Skeletal muscle tissue (tissue), 3 donors: ENCODE measurements at regions not wholly inside any gene's neighbourhood (a gene's known extent, or its start where the extent isn't known, plus 50 kb on each side); places are given as distances from the start of the nearest gene placed in this dataset.

Experiments
- H3K27ac ChIP-seq: one replicate; pipeline ENCODE4 v1.7.0; 2013; ENCODE audit warnings: mild to moderate bottlenecking, low read depth, low read length, inconsistent platforms
- H3K27me3 ChIP-seq, 3 donors: one replicate each; pipeline ENCODE4 v1.7.0; 2013; ENCODE audit warnings: low read length in 3 of 3; ENCODE audit not compliant: control insufficient read depth in 3 of 3, insufficient read depth in 3 of 3
- H3K36me3 ChIP-seq, 3 donors: one replicate each; pipeline ENCODE4 v1.7.0; 2013; ENCODE audit warnings: low read length in 3 of 3; ENCODE audit not compliant: control insufficient read depth in 3 of 3, insufficient read depth in 3 of 3
- H3K4me1 ChIP-seq, 3 donors: one replicate each; pipeline ENCODE4 v1.7.0; 2013; ENCODE audit warnings: low read length in 3 of 3, mild to moderate bottlenecking in 3 of 3; ENCODE audit not compliant: control insufficient read depth in 3 of 3, insufficient read depth in 3 of 3
- H3K4me3 ChIP-seq, 3 donors: one replicate each; pipeline ENCODE4 v1.7.0; 2013; ENCODE audit warnings: low read length in 3 of 3
- H3K9ac ChIP-seq, 3 donors: one replicate each; pipeline ENCODE4 v1.7.0; 2013; ENCODE audit warnings: low read length in 3 of 3, mild to moderate bottlenecking in 3 of 3, moderate library complexity in 2 of 3, low read depth in 1 of 3
- H3K9me3 ChIP-seq, 3 donors: one replicate each; pipeline ENCODE4 v1.7.0; 2013; ENCODE audit warnings: low read length in 3 of 3; ENCODE audit not compliant: control insufficient read depth in 3 of 3
- donor health status: Osteomylitis.

DNA sequence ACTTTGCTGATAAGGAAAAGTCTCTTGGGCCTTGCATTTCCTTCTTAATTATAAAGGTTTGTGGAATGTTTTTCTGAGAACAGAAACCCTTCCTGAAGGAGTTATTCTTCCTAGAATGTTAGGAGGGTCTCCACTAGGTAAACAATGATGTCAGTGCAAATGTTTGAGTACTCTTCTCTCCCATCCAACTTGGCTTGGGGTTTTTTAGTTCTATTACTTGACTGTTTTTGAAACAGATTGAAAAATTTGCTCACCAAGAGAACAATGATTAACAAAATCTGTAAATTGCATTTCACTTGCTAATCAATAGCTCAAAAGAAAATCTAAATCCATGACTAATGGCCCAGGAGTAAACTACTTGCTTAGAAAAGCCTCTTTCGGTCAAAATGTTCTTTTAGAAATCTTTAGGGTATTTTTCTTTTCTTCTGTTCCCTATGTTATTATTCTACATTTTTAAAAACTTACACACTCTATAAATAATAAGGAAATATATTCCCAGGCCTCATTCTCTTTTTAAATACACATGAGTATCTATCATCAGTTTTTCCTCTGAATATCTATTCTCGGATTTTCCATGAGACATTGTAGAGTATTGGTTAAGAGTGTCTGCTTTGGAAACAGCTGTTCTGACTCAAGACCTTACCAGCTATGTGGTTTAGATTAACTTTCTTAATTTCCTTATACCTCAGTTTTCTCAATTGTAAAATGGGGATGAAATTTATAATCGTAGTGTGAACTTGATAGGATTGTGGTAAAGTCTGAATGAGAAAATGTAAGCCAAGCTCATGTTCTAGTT lies 234.2 kb upstream of the CITED2 start:
- H3K9me3 ChIP-seq, result no peaks in the 10 kb centered on the region
- H3K4me3 ChIP-seq, result no peak overlapping the region
- H3K27ac ChIP-seq, result no peak overlapping the region
- no peaks in the 10 kb centered on the region for H3K36me3 ChIP-seq
- no peaks in the 10 kb centered on the region for H3K27me3 ChIP-seq
- H3K4me1 ChIP-seq, result no peaks in the 10 kb centered on the region
- H3K9ac ChIP-seq, result no peak overlapping the region

DNA sequence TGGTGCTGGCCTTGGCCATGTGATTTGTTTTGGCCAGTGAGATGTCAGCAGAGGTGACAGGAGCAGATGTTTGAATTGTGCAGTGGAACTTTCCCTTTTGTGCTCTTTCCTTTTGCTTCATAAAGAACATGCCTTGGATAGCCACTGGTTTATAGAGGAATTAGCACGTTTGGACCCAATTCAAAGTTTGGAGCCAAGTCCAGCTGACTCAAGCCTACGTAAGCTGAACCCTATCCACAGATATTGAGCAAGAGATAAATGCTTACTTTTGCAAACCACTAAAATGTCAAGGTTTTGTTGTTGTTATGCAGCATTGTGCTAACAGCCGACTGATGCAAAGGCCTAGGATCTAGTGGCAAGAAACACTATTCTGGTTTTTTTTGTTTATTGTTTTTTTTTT lies 230.9 kb upstream of the CITED2 start:
- Histone ChIP-seq H3K27me3 (no peaks in the 10 kb centered on the region), H3K9ac (no peak overlapping the region), H3K9me3 (no peaks in the 10 kb centered on the region), H3K36me3 (no peaks in the 10 kb centered on the region), H3K4me3 (no peak overlapping the region), H3K27ac (no peak overlapping the region), H3K4me1 (no peaks in the 10 kb centered on the region)

DNA sequence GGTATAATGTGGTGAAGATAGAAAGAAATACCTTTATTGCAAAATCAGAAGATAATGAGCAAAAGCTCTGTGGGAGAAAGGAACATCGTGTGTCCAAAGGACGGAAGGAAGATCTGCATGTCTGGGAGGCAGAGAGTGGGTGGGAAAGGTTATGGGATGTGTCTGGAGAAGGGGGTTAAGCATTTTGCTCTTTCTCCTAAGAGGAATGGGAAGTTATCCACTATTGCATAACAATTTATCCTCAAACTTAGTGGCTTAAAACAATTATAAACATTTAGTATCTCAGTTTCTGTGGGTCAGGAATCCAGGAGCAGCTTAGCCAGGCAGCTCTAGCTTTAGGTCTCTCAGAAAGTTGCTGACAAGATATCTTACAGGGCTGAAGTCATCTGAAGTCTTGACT lies 229.1 kb upstream of the CITED2 start:
- no peak overlapping the region for H3K9ac ChIP-seq
- no peak overlapping the region for H3K27ac ChIP-seq
- no peaks in the 10 kb centered on the region for H3K4me1 ChIP-seq
- no peaks in the 10 kb centered on the region for H3K9me3 ChIP-seq
- no peak overlapping the region for H3K4me3 ChIP-seq
- no peaks in the 10 kb centered on the region for H3K27me3 ChIP-seq
- H3K36me3 ChIP-seq, result no peaks in the 10 kb centered on the region

DNA sequence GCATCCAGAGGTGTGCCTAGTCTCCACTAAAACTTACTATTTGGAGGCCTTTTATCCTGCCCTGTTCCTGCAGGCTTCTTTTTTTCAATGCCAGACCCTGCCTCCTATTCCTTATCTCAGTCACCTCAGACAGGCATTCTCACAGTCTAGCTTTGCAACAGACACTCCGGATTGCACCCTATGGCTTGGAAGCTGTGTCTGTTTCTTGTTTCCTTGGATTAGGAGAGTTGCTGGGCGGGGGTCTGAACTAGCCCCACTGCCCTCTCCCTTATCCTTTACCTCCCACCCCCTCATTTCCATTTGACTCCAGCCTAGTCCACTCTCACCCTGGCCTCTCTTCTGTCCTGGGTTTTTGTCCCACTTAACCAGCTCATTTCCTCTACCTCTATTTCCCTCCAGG lies 228.1 kb upstream of the CITED2 start:
- H3K27me3 ChIP-seq, result no peaks in the 10 kb centered on the region
- H3K9me3 ChIP-seq, result no peaks in the 10 kb centered on the region
- H3K4me3 ChIP-seq, result no peak overlapping the region
- no peak overlapping the region for H3K9ac ChIP-seq
- H3K27ac ChIP-seq, result no peak overlapping the region
- H3K4me1 ChIP-seq, result peaks cover 2 to 8% (median 5%) of the 10 kb centered on the region in 3 donors
- H3K36me3 ChIP-seq, result no peaks in the 10 kb centered on the region

DNA sequence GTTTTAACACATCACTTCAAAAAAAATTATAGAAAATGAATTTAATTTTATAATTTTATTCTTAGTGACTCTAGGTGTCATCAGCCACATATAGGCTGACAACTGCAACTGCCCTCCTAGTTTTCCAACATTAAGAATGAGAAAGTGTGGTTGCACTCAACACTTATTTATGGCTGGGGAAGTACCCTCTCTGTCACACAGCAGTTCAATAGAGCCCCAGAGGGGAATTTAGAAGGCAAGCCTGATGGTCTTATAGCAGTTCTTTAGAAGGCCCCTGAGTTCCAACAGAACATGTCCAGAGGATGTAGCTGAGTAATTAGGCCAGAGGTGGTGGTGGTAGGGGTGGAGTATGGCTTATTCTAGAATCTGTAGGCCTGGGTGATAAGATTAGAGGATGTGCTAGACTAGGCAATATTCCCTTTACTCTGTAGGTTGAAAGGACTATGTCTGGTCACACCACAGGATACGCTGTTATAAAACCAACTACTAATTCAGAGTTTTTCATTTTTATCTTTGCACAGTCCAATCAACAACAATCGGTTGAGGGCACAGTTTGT lies 226.5 kb upstream of the CITED2 start:
- Histone ChIP-seq H3K9me3 (no peaks in the 10 kb centered on the region), H3K27ac (no peak overlapping the region), H3K9ac (no peak overlapping the region), H3K4me1 (peaks cover 3 to 15% (median 7%) of the 10 kb centered on the region in 3 donors), H3K36me3 (no peaks in the 10 kb centered on the region), H3K4me3 (no peak overlapping the region), H3K27me3 (no peaks in the 10 kb centered on the region)

DNA sequence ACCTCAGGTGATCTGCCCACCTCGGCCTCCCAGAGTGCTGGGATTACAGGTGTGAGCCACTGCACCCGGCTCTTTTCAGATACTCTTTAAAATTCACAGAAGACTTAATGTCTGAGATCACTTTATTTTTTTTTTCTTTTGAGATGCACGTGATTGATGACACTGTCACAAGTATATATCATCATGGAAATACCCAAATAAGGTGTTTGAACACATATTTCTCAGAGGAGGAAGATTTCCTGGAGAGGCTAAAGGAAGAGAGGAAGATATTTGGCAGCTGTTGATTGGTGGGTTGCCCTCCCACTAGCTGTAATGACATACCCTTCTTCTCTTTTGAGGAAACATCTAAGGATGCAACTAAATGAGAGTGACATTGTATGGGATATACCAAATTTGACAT lies 225.9 kb upstream of the CITED2 start:
- Histone ChIP-seq H3K9me3 (no peaks in the 10 kb centered on the region), H3K9ac (no peak overlapping the region), H3K27ac (no peak overlapping the region)

DNA sequence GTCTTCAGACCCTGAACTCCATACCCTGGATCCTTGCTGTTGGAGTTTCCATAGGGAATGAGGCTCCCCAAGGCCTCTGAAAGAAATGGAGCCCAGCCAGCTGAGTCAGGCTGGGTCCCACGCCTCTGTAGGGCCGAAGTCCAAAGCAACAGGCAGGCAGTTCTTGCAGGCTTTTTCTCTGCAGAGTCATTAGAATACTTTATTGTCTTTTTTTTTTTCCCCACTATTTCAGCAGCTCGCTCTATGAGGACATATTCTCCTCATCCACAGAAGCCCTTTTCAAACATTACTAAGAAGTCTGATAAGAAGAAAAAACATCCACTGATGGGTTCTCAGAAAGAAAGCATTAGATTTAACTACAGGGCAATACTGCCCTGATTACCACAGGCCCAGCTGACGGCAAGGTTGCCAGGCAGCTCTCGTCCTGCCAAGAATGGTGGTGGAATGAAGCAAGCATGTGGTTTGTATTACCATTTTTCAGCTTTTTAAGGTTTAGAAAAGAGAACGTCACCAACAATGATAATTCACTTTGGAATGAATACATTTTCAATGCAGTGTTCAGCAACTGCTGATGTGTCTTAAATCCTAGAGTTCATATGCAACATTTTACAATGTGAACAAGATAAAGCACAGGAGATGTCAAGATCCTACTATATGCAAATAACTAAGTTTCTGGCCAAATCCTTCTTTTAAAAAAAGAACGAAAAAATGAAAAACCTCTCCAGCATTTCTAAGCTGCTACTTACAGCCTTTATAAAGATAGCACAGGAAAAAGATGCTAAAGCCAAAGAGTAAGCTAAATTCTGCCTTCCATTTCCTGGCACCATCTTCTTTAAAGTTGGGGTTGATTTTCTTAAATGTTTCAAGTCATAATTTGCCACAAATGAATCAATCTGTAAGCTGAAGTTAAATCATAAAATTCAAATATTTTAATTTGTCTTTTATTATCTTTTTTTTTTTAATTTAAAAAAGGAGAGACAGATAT lies 223.6 kb upstream of the CITED2 start:
- no peaks in the 10 kb centered on the region for H3K9me3 ChIP-seq
- no peaks in the 10 kb centered on the region for H3K36me3 ChIP-seq
- peak overlapping the region; percentile 37 for H3K27ac ChIP-seq
- no peaks in the 10 kb centered on the region for H3K27me3 ChIP-seq
- peak overlapping the region in 1 of 3 donors; percentile 15 for H3K4me3 ChIP-seq
- peaks cover 3 to 15% (median 10%) of the 10 kb centered on the region in 3 donors for H3K4me1 ChIP-seq
- H3K9ac ChIP-seq, result peak overlapping the region in 1 of 3 donors; percentile 46

More for the DNA sequence above, 225.9 kb upstream of the CITED2 start:
- Histone ChIP-seq H3K36me3 (no peaks in the 10 kb centered on the region), H3K4me1 (peaks cover 3 to 15% (median 10%) of the 10 kb centered on the region in 3 donors), H3K27me3 (no peaks in the 10 kb centered on the region), H3K4me3 (no peak overlapping the region)

DNA sequence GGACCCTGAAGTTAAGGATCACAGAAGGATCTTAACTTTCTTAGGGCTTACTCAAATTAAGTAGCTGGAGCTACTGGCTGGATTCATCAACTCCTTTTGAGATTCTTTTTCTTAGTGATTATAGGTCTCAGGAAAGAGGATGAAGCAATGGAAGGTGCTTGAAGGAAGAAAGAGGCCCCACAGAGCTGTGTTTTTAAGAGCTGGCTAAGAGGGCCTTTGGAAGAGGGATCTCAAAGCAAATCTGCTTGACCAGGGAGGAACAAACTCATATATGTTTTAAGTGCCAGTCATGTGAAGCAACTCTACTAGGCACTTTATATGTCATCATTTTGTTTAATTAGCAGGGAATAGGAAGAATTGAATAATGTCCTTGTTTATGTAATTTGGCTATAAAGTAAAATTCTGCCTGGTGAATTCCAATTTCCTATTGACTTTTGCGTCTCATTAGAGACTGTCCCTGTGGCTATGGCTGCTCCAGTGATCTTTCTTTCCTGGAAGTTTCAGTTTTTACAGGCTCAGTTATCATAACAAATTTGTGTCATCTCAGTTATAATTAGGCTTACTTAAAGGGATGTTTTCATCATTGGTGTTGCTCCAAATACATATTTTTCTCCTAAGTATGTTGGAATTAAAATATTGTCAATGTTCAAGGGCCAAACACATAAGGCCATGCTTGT lies 222.8 kb upstream of the CITED2 start:
- Histone ChIP-seq H3K4me1 (peaks cover 3 to 17% (median 13%) of the 10 kb centered on the region in 3 donors), H3K27me3 (no peaks in the 10 kb centered on the region), H3K9me3 (no peaks in the 10 kb centered on the region), H3K9ac (no peak overlapping the region), H3K4me3 (no peak overlapping the region), H3K27ac (peak overlapping the region; percentile 37), H3K36me3 (no peaks in the 10 kb centered on the region)

DNA sequence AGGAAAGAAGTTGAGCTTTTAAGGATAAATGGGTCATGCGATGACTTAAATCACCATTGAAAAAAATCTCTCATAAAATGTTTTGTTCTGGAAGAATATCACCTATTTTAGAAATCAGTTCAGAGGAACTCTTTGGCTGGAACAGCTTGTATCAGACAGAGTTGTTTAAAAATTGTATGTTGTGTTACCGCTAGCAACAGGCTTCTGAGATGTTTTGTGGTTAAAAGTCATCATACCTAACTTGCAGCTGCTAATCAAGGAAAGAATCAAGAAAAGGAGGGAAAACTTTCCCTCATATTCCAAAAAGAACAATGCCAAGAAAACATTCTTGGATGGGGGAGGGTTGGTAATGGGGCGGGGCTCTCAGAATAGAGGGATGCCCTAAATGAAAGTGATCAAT lies 220.7 kb upstream of the CITED2 start:
- no peaks in the 10 kb centered on the region for H3K9me3 ChIP-seq
- no peak overlapping the region for H3K4me3 ChIP-seq
- H3K27me3 ChIP-seq, result no peaks in the 10 kb centered on the region
- H3K36me3 ChIP-seq, result no peaks in the 10 kb centered on the region
- H3K4me1 ChIP-seq, result peaks cover 11 to 37% (median 28%) of the 10 kb centered on the region in 3 donors
- no peak overlapping the region for H3K9ac ChIP-seq
- no peak overlapping the region for H3K27ac ChIP-seq
